ENCODE measurements at regions not wholly inside any gene's neighbourhood (a gene's known extent, or its start where the extent isn't known, plus 50 kb on each side); places are given as distances from the start of the nearest gene placed in this dataset.

DNA sequence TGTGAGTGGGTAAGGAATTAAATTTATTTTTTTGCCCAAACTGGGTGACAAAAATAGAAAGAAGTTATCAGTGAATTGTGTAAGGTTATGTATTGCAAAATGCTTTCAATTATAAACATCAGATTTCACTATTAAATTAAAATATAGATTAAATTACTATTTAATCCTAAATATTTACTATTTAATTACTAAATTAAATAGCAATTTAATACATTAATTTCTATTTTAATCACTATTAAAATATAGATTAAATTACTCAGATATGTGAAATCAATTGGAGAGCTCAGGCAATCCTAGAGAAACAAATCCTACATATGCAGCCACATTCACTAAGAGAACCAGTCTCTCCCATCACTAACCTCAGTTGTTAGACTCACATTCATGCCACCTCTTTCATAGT, 2075.8 kb downstream of the MRPL39 start:
- H3K36me3 ChIP-seq: no peaks in the 10 kb centered on the region
- no peak for DNase-seq (ENCODE audit: low read depth in 1 of 2, low spot score in 2 of 2)

DNA sequence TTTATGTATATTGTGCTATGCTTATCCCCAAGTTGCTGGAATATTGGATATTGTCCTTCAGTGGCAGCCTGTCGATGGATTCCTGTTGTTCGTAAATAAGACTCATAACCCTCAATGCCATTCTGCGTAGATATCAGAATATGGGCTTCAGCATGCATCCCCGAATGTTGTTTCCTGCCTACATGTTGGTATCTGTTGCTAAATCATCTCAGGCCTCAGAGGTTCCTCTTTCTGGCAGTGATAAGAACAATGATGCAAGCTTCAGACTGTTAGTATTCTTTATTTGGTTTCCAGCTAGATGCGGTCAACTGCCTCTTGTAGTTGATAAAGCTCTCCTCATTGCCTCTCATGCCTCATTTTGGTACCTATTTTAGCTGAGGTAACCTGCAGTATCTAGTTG, 2082.6 kb downstream of the MRPL39 start:
- DNase-seq (ENCODE audit: low read depth in 1 of 2, low spot score in 2 of 2): no peak
- H3K4me3 ChIP-seq: no peak overlapping the region
- H3K27me3 ChIP-seq (replicated peaks): no peaks in the 10 kb centered on the region
- no peaks in the 10 kb centered on the region for H3K36me3 ChIP-seq
- no peak overlapping the region for H3K27ac ChIP-seq
- H3K9me3 ChIP-seq (replicated peaks): peaks cover 2% of the 10 kb centered on the region; the same call in 1 of the 2 replicates
- no peaks in the 10 kb centered on the region for H3K4me1 ChIP-seq (replicated peaks)

More for the DNA sequence above, 2075.8 kb downstream of the MRPL39 start:
- Histone ChIP-seq H3K4me1 (replicated peaks) (no peaks in the 10 kb centered on the region), H3K4me3 (no peak overlapping the region), H3K27ac (no peak overlapping the region), H3K27me3 (replicated peaks) (no peaks in the 10 kb centered on the region), H3K9me3 (replicated peaks) (no peaks in the 10 kb centered on the region)

DNA sequence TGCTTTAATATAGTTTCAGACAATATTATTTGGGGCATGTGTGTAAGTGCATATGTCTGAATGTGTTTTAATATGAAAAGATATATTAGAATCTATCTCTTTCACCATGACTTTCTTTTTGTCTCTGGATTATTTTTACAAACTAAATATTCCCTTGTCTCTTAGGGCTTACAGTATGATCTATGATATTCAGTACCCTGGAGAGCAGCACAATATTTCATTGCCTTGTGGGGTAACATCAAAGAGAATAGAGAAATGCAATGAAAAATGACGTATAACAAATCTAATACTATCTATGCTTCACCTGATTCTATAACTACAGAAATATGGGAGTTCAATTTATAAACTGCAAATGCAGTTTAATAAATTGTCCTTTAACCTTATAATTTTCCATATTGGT, 2084.5 kb downstream of the MRPL39 start:
- Histone ChIP-seq H3K36me3 (no peaks in the 10 kb centered on the region), H3K9me3 (replicated peaks) (peaks cover 2% of the 10 kb centered on the region; the same call in 1 of the 2 replicates), H3K4me3 (no peak overlapping the region), H3K27me3 (replicated peaks) (no peaks in the 10 kb centered on the region), H3K27ac (no peak overlapping the region), H3K4me1 (replicated peaks) (no peaks in the 10 kb centered on the region)
- DNase-seq (ENCODE audit: low read depth in 1 of 2, low spot score in 2 of 2): no peak

DNA sequence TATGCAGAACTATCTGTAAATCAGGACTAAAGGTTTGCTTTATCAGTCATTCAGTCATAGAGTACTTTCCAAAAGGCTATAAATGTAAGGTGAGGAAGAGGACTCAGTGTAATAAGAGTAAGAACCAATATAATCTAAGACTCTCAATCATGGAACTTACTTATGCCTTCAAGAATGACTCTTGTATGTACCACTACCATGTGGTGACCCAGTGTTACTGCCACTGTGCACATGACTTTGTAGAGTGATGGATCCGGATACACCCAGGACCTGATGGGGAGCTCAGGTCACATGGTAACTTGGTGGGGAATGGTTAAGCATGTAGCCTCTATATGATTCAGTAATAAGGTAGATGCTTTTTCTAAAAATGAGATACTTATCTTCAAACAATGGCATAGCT, 2099.8 kb downstream of the MRPL39 start:
- no peaks in the 10 kb centered on the region for H3K27me3 ChIP-seq (replicated peaks)
- no peaks in the 10 kb centered on the region for H3K9me3 ChIP-seq (replicated peaks)
- DNase-seq (ENCODE audit: low read depth in 1 of 2, low spot score in 2 of 2): no peak
- no peaks in the 10 kb centered on the region for H3K36me3 ChIP-seq
- H3K4me3 ChIP-seq: no peak overlapping the region
- no peaks in the 10 kb centered on the region for H3K4me1 ChIP-seq (replicated peaks)
- no peak overlapping the region for H3K27ac ChIP-seq

DNA sequence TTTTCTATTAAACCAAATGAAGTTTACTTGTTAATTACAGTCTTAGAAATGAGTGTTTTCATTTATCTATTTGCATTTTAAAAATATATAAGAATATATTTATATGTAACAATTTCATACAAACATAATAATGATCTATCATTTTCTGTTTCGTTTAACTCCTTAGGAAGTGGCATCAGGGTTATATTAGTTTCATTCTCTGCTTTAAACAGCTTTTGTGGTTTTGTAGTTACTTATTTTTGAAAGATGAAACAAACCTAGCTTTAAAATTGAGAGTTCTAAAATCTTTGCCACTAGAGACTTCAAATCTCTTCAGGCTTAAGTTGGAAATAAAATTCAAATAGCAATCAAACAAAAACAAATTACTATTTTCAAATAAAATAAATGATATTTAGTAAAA, 2110.6 kb downstream of the MRPL39 start:
- H3K27ac ChIP-seq: no peak overlapping the region
- no peaks in the 10 kb centered on the region for H3K4me1 ChIP-seq (replicated peaks)
- no peak for DNase-seq (ENCODE audit: low read depth in 1 of 2, low spot score in 2 of 2)
- no peaks in the 10 kb centered on the region for H3K27me3 ChIP-seq (replicated peaks)
- H3K4me3 ChIP-seq: no peak overlapping the region
- H3K36me3 ChIP-seq: no peaks in the 10 kb centered on the region
- H3K9me3 ChIP-seq (replicated peaks): no peaks in the 10 kb centered on the region

DNA sequence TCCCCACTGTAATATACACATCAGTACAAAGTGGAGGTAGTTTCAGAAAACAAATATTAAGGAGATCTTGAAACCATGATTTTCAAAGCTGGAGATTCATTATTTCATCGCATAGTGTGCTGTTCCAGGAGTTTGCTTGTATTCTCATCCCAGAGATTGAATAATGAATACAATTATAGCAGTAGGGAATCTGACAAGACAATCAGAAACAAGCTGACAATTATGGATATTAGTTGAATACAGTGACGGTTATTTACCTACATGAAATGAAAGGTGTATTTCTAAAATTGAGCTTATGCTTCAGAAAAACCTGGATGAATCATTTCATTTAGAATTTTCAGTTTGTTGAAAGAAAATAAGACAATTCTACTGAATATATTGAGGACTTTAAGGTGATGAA, 2119.0 kb downstream of the MRPL39 start:
- no peaks in the 10 kb centered on the region for H3K36me3 ChIP-seq
- no peaks in the 10 kb centered on the region for H3K27me3 ChIP-seq (replicated peaks)
- H3K27ac ChIP-seq: no peak overlapping the region
- H3K9me3 ChIP-seq (replicated peaks): no peaks in the 10 kb centered on the region; the same call in 1 of the 2 replicates
- H3K4me1 ChIP-seq (replicated peaks): no peaks in the 10 kb centered on the region
- no peak for DNase-seq (ENCODE audit: low read depth in 1 of 2, low spot score in 2 of 2)
- H3K4me3 ChIP-seq: no peak overlapping the region

DNA sequence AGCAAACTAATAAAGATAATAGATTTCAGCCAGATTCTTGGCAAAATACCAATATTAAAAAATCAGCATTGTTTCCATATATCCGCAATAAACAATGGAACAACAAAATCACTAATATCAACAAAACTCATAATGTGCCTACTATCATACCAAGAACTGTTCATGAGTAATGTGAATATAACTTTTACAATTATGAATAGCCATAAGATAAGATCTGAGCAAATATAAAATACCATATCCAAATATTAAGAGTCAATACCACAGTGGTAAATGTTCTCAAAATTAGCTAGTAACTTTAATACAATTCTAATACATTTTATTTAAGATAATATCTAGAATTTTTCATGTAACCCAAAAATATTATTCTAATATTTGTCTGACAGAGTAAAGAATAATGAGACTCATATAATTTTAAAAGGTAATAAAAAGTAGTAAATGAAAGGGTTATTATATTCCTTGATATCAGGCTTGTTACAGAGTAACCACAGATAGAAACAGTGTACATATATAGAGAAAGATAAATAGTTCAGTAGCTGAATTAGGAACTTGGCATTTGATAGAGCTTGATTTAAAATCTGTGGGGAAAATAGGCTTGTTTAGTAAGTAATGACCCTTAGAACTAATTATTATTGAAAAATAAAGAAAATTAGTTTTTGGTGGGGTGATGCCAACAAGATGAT, 2126.6 kb downstream of the MRPL39 start:
- no peak overlapping the region for H3K27ac ChIP-seq
- H3K4me1 ChIP-seq (replicated peaks): no peaks in the 10 kb centered on the region
- H3K9me3 ChIP-seq (replicated peaks): no peaks in the 10 kb centered on the region; the same call in 1 of the 2 replicates
- H3K4me3 ChIP-seq: no peak overlapping the region
- no peaks in the 10 kb centered on the region for H3K36me3 ChIP-seq
- no peak for DNase-seq (ENCODE audit: low read depth in 1 of 2, low spot score in 2 of 2)
- no peaks in the 10 kb centered on the region for H3K27me3 ChIP-seq (replicated peaks)

DNA sequence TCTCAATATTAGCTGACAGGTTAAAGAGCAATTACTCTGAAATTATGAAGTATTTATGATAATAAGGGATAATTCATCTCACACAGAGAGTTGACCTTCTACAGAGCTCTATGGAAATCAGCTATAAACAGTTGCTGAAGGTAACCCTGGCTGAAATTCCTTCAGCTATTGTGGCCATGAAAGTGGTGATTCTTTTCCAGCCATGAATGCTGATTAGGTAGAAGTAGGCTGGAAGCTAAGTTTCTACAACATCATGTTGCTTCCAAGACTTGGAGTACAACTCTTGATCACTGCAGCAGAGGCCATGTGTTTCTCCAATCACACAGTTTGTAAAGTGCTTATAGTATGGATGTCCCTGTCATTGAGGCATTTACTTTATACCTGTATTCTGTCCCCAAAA, 2128.9 kb downstream of the MRPL39 start:
- Histone ChIP-seq H3K4me1 (replicated peaks) (no peaks in the 10 kb centered on the region), H3K27ac (no peak overlapping the region)
- no peak for DNase-seq (ENCODE audit: low read depth in 1 of 2, low spot score in 2 of 2)

DNA sequence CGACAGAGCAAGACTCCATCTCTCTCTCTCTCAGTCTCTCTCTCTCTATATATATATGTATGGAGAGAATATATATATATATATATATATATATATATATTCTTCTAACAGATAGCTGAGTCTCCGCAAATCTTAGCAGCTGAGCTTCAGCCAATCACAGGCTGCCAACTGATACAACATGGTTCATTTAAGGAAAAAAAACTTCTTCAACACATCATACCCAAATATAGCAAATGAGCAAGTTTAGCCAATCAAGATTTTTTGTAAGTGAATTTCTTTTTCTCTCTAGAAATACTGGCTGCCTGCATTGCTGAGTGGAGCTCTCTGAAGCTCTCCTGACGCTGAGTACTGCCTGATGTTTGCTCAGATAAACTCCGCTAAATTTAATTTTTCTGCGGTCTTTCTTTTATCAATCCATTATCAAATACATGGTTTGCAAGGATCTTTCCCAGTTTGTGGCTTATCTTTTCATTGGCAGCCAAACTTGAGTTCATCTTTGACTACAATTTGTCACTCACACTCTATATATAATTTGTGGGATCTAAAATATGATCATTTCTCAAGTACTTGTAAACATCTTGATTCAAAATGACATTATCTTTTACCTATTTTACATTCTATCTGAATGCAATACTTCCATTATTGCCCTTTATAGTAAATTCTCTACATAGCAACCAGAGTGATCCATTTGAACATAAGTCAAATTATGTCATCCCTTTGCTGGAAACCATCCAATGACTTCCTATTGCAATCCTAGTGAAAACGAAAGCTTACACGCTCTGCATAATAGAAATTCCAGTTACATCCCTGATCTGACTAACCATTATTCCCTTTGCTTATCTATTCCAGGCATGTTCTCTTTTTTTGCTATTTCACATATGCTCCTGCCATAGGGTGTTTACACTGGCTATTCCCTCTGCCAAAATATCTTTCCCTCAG, 2131.7 kb downstream of the MRPL39 start:
- Histone ChIP-seq H3K36me3 (no peaks in the 10 kb centered on the region), H3K4me1 (replicated peaks) (no peaks in the 10 kb centered on the region), H3K9me3 (replicated peaks) (no peaks in the 10 kb centered on the region; the same call in 1 of the 2 replicates), H3K4me3 (no peak overlapping the region), H3K27me3 (replicated peaks) (no peaks in the 10 kb centered on the region), H3K27ac (no peak overlapping the region)
- DNase-seq (ENCODE audit: low read depth in 1 of 2, low spot score in 2 of 2): no peak

More for the DNA sequence above, 2128.9 kb downstream of the MRPL39 start:
- Histone ChIP-seq H3K4me3 (no peak overlapping the region), H3K27me3 (replicated peaks) (no peaks in the 10 kb centered on the region), H3K36me3 (no peaks in the 10 kb centered on the region), H3K9me3 (replicated peaks) (no peaks in the 10 kb centered on the region; the same call in 1 of the 2 replicates)

DNA sequence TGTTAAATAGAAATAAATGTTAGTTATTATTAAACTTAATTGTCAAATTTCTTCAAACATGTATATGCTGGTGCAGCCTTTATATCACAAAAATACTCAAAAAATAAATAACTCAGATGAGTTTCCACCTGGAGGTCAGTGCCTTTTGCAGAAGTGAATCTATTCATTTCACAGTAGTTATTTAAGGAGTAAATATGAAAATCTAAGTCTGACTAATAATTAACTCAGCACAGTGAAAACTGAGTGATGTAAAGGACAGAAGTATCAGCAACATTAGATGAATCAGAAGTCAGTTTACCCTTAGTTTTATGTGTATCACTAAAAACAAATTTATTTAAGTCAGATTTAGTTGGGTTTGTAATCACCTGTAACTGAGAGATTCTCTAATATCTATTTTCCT, 2135.4 kb downstream of the MRPL39 start:
- no peak for DNase-seq (ENCODE audit: low read depth in 1 of 2, low spot score in 2 of 2)
- Histone ChIP-seq H3K9me3 (replicated peaks) (no peaks in the 10 kb centered on the region), H3K4me1 (replicated peaks) (no peaks in the 10 kb centered on the region), H3K27ac (no peak overlapping the region), H3K4me3 (no peak overlapping the region), H3K27me3 (replicated peaks) (no peaks in the 10 kb centered on the region), H3K36me3 (no peaks in the 10 kb centered on the region)

DNA sequence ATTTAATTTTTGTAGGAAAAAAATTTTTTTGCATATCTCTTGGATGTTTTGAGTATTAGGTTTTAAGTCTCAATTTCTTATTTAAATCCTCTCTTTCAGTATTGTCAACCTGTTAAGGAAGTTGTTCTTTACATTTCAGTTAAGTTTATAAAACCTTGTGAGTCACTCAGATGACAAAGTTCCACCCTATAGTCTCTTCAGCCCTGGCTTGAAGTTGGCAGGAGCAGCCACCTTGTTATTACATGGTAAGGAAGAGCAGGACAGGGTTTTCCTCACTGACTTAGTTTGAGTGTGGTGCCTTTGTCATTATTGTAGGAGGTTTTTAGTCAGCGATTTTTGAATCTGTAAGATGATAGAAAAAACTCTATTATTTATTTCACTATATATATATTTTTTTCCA, 2143.9 kb downstream of the MRPL39 start:
- no peak overlapping the region for H3K27ac ChIP-seq
- H3K4me3 ChIP-seq: no peak overlapping the region
- no peaks in the 10 kb centered on the region for H3K36me3 ChIP-seq
- DNase-seq (ENCODE audit: low read depth in 1 of 2, low spot score in 2 of 2): no peak
- H3K4me1 ChIP-seq (replicated peaks): no peaks in the 10 kb centered on the region
- no peaks in the 10 kb centered on the region for H3K27me3 ChIP-seq (replicated peaks)
- H3K9me3 ChIP-seq (replicated peaks): no peaks in the 10 kb centered on the region

DNA sequence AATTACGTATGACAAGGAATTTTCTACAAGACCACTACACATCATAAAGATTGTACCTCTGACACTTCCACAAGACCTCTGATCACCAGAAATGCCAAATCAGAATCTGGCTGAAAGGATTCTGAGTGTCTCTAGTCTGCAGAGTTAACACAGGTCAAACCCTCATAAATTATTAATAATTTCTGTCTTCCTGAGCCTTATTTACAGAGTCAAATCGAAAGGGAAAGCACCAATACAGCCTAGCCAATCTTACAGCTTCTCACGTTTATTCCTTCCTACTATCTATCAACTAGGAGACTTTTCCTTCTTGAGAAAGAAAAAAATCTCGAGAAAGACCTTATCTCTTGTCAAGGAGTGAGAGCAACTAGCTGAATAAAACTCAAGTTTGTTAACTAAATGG, 2151.6 kb downstream of the MRPL39 start:
- Histone ChIP-seq H3K27ac (no peak overlapping the region), H3K4me3 (no peak overlapping the region), H3K27me3 (replicated peaks) (no peaks in the 10 kb centered on the region), H3K36me3 (no peaks in the 10 kb centered on the region), H3K9me3 (replicated peaks) (peaks cover 4% of the 10 kb centered on the region; the same call in 1 of the 2 replicates), H3K4me1 (replicated peaks) (no peaks in the 10 kb centered on the region)
- no peak for DNase-seq (ENCODE audit: low read depth in 1 of 2, low spot score in 2 of 2)

DNA sequence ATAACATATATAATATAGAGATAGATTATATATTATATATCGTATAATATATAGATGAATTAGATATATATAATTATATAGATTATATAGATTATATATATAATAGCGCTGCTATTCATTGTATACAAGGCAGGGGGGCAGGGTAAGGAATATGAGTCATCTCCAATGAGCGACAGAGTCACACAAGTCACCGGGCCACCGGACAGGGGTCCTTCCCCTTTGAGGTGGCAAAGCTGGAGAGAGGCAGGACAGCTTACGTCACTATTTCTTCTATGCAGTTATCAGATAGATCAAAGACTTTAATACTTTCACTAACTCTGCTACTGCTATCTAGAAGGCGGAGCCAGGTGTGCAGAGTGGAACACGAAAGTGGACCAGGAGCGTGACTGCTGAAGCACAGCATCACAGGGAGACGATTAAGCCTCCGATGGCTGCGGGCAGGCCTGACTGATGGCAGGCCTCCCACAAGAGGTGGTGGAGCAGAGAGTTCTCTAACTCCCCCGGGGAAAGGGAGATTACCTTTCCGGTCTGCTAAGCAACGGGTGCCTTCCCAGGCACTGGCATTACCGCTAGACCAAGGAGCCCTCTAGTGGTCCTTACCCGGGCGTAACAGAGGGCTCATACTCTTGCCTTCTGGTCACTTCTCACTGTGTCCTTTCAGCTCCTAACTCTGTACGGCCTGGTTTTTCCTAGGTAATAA, 2154.7 kb downstream of the MRPL39 start:
- no peak for DNase-seq (ENCODE audit: low read depth in 1 of 2, low spot score in 2 of 2)
- Histone ChIP-seq H3K27me3 (replicated peaks) (no peaks in the 10 kb centered on the region), H3K9me3 (replicated peaks) (peaks cover 4% of the 10 kb centered on the region), H3K4me1 (replicated peaks) (no peaks in the 10 kb centered on the region), H3K36me3 (no peaks in the 10 kb centered on the region), H3K27ac (no peak overlapping the region), H3K4me3 (no peak overlapping the region)

DNA sequence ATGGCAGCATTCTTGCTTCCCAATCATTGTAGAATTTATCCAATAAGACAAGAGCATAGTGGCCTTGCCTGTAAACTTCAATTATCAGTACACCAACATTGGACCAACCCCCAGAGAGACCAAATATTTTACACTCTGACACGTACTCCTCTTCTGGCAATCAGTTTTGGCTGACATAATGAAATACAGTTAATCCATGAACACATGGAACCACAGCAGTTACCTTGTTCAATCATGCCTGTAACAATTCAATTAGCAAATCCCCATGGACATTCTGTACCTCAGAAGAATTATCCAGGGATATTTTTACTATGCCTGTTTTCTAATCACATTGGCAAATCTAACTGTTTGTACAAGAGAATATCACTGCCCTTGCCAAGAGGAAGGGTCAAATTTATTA, 2162.0 kb downstream of the MRPL39 start:
- Histone ChIP-seq H3K27ac (no peak overlapping the region), H3K27me3 (replicated peaks) (no peaks in the 10 kb centered on the region), H3K4me3 (no peak overlapping the region), H3K36me3 (no peaks in the 10 kb centered on the region), H3K9me3 (replicated peaks) (no peaks in the 10 kb centered on the region), H3K4me1 (replicated peaks) (no peaks in the 10 kb centered on the region)
- no peak for DNase-seq (ENCODE audit: low read depth in 1 of 2, low spot score in 2 of 2)

All from SJSA1 (cell line).